ENCODE measurements at regions not wholly inside any gene's neighbourhood (a gene's known extent, or its start where the extent isn't known, plus 50 kb on each side); places are given as distances from the start of the nearest gene placed in this dataset.

GRCh38 chr2:158004126-158004764, 97.4 kb upstream of the UPP2 start (continued):
- TF ChIP-seq, protein P1, sequence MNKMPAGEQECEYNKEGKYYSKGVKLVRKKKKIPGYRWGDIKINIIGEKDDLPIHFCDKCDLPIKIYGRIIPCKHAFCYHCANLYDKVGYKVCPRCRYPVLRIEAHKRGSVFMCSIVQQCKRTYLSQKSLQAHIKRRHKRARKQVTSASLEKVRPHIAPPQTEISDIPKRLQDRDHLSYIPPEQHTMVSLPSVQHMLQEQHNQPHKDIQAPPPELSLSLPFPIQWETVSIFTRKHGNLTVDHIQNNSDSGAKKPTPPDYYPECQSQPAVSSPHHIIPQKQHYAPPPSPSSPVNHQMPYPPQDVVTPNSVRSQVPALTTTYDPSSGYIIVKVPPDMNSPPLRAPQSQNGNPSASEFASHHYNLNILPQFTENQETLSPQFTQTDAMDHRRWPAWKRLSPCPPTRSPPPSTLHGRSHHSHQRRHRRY (tag by site-specific recombination; IDR thresholded peaks at IDR 0.05), result no peak
- TF ChIP-seq ELK4 (IDR thresholded peaks at IDR 0.05; ENCODE audit: borderline replicate concordance, low read depth, low read length) (no peak), ZNF138 (tag by site-specific recombination; IDR thresholded peaks at IDR 0.05; ENCODE audit: borderline replicate concordance) (no peak), ZSCAN5A (tag by site-specific recombination; IDR thresholded peaks at IDR 0.05) (no peak), KLF10 (tag by site-specific recombination; IDR thresholded peaks at IDR 0.05) (no peak)

DNA sequence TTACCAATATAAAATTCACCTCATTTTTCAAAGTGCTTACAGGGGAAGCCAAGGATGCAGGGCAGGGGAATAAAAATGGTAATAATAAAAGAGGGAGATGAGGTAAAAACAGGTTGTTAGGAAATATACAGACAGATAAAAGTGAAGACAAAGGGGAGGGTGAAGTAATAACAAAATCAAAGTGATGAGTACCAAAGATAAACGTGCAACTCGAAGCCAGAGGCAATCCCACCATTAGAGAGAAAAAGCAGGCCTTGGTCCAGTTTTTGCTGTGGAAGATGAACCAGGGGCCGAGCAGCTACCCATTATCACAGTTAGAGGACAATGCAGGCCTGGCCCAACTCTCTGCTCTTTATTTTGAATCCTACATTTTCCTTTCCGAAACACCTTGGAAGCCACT, 99.6 kb upstream of the UPP2 start:
- CTCF ChIA-PET, result interaction anchor here (0.6 to 0.7 kb wide), 2 partner anchors 34 to 572 kb away, joined by 3 read pairs; no protein-coding TSS in a partner anchor
- no peak overlapping the region for H3K27ac ChIP-seq (ENCODE audit: extremely low read depth, low read depth, low read length)
- POLR2A ChIA-PET, result interaction anchor here (0.5 kb wide), 1 partner anchor 126 kb away, joined by 4 read pairs; no protein-coding TSS in a partner anchor

DNA sequence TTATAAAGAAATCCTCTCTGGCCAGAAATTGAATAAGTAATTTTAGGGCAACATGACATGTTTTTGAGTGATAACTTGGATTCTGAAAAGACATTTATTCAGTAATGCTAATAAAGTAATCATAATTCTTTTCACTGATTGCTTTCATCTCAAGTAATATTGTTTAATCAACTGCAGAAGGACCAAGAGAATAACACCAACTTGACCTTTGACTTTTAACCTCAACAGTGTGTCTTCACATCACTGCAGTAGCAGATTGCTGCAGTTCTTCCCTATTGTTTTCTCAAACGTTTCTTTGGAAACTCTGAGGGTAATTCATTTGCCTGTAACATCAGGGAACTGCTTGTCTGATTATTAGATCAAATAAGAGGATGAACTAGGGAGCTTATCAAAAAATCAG, 104.9 kb upstream of the UPP2 start:
- Histone ChIP-seq H3K36me3 (ENCODE audit: control insufficient read depth in 2 of 2, insufficient read depth in 1 of 2, low read length in 2 of 2) (no peaks in the 10 kb centered on the region), H3K4me1 (ENCODE audit: control insufficient read depth, insufficient read depth, low read length) (no peaks in the 10 kb centered on the region), H3K4me3 (ENCODE audit: low read depth, low read length) (no peak overlapping the region), H3K9me3 (ENCODE audit: control insufficient read depth, insufficient read depth, low read depth, low read length) (no peaks in the 10 kb centered on the region), H3K27ac (ENCODE audit: extremely low read depth, low read depth, low read length) (no peak overlapping the region)
- ChIA-PET CTCF (no interaction called here), POLR2A (no interaction called here)
- TF ChIP-seq RBAK (tag by site-specific recombination; IDR thresholded peaks at IDR 0.05), result no peak
- TF ChIP-seq, protein P2, sequence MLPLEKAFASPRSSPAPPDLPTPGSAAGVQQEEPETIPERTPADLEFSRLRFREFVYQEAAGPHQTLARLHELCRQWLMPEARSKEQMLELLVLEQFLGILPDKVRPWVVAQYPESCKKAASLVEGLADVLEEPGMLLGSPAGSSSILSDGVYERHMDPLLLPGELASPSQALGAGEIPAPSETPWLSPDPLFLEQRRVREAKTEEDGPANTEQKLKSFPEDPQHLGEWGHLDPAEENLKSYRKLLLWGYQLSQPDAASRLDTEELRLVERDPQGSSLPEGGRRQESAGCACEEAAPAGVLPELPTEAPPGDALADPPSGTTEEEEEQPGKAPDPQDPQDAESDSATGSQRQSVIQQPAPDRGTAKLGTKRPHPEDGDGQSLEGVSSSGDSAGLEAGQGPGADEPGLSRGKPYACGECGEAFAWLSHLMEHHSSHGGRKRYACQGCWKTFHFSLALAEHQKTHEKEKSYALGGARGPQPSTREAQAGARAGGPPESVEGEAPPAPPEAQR (tag by site-specific recombination; IDR thresholded peaks at IDR 0.05), result no peak
- no peak for TF ChIP-seq ZNF140 (tag by site-specific recombination; IDR thresholded peaks at IDR 0.05)
- TF ChIP-seq KLF17 (tag by site-specific recombination; IDR thresholded peaks at IDR 0.05), result no peak
- no peak for TF ChIP-seq ZNF791 (tag by site-specific recombination; IDR thresholded peaks at IDR 0.05)
- TF ChIP-seq ZNF155 (tag by site-specific recombination; IDR thresholded peaks at IDR 0.05), result no peak

More for the DNA sequence above, 99.6 kb upstream of the UPP2 start:
- Histone ChIP-seq H3K36me3 (ENCODE audit: control insufficient read depth in 2 of 2, insufficient read depth in 1 of 2, low read length in 2 of 2) (no peaks in the 10 kb centered on the region), H3K4me1 (ENCODE audit: control insufficient read depth, insufficient read depth, low read length) (no peaks in the 10 kb centered on the region), H3K4me3 (ENCODE audit: low read depth, low read length) (no peak overlapping the region), H3K9me3 (ENCODE audit: control insufficient read depth, insufficient read depth, low read depth, low read length) (no peaks in the 10 kb centered on the region)
- TF ChIP-seq MZF1 (tag by site-specific recombination; IDR thresholded peaks at IDR 0.05; ENCODE audit: borderline replicate concordance) (no peak), ZNF701 (tag by site-specific recombination; IDR thresholded peaks at IDR 0.05) (no peak), GLIS2 (tag by site-specific recombination; IDR thresholded peaks at IDR 0.05) (no peak)
